NCI-H2227 (cell line): ENCODE measurements at regions not wholly inside any gene's neighbourhood (a gene's known extent, or its start where the extent isn't known, plus 50 kb on each side); places are given as distances from the start of the nearest gene placed in this dataset.

Experiments used
- DNase-seq: peaks from one replicate; lab custom pipeline; 2025; ENCODE audit not compliant: unreplicated experiment; lab: John Stamatoyannopoulos, UW

- DNase-seq: no peak
Measured at GRCh38 chr1:48164571-48164970, 57.9 kb upstream of the SLC5A9 start.

- DNase-seq: no peak
Measured at GRCh38 chr1:48160486-48161132, 61.9 kb upstream of the SLC5A9 start.

- no peak for DNase-seq
Measured at GRCh38 chr1:48139275-48139674, 83.2 kb upstream of the SLC5A9 start.

GRCh38 chr1:48127735-48128685 lies 94.5 kb upstream of the SLC5A9 start:
- no peak for DNase-seq

GRCh38 chr1:48123647-48124046 lies 98.9 kb upstream of the SLC5A9 start:
- no peak for DNase-seq

- DNase-seq: no peak
Measured at GRCh38 chr1:48121955-48122354, 100.6 kb upstream of the SLC5A9 start.

- DNase-seq: no peak
Measured at GRCh38 chr1:48120621-48121020, 101.9 kb upstream of the SLC5A9 start.

GRCh38 chr1:48115835-48116234 lies 106.7 kb upstream of the SLC5A9 start:
- DNase-seq: no peak

GRCh38 chr1:48114596-48115382 lies 107.7 kb upstream of the SLC5A9 start:
- DNase-seq: no peak

- DNase-seq: peak; percentile 69
Measured at GRCh38 chr1:48109390-48110013, 112.3 kb upstream of the TRABD2B start.

GRCh38 chr1:48107516-48107915 lies 110.3 kb upstream of the TRABD2B start:
- no peak for DNase-seq

GRCh38 chr1:48106049-48106448 lies 108.9 kb upstream of the TRABD2B start:
- DNase-seq: no peak

- DNase-seq: no peak
Measured at GRCh38 chr1:48105165-48105564, 108.0 kb upstream of the TRABD2B start.

- DNase-seq: no peak
Measured at GRCh38 chr1:48103495-48103894, 106.3 kb upstream of the TRABD2B start.

GRCh38 chr1:48102766-48103165 lies 105.6 kb upstream of the TRABD2B start:
- DNase-seq: no peak

- no peak for DNase-seq
Measured at GRCh38 chr1:48099072-48099773, 102.0 kb upstream of the TRABD2B start.

GRCh38 chr1:48093696-48094528 lies 96.7 kb upstream of the TRABD2B start:
- DNase-seq: peak; percentile 84

- DNase-seq: no peak
Measured at GRCh38 chr1:48093147-48093546, 96.0 kb upstream of the TRABD2B start.

GRCh38 chr1:48092401-48092800 lies 95.2 kb upstream of the TRABD2B start:
- no peak for DNase-seq
